Cardiac fibroblast (primary cell): ENCODE measurements at regions not wholly inside any gene's neighbourhood (a gene's known extent, or its start where the extent isn't known, plus 50 kb on each side); places are given as distances from the start of the nearest gene placed in this dataset.

Experiments
- DNase-seq, 2 donors: peaks; one replicate each; pipeline versions ENCODE4 v3.0.0 to v3.0.0-alpha.2; 2010; ENCODE audit warnings: low read depth in 2 of 2
- H3K4me3 ChIP-seq, 2 donors: replicated peaks in 1 of 2; 1 replicate in 1 of 2; 2 replicates in 1 of 2; pipeline ENCODE4 v1.5.1; 2011; ENCODE audit warnings: low read depth in 2 of 2, low read length in 2 of 2, mild to moderate bottlenecking in 2 of 2, moderate library complexity in 1 of 2
- CTCF ChIP-seq: IDR thresholded peaks from one replicate; pipeline ENCODE4 v1.5.1; 2011; ENCODE audit warnings: low read depth, mild to moderate bottlenecking, low read length, inconsistent platforms

DNA sequence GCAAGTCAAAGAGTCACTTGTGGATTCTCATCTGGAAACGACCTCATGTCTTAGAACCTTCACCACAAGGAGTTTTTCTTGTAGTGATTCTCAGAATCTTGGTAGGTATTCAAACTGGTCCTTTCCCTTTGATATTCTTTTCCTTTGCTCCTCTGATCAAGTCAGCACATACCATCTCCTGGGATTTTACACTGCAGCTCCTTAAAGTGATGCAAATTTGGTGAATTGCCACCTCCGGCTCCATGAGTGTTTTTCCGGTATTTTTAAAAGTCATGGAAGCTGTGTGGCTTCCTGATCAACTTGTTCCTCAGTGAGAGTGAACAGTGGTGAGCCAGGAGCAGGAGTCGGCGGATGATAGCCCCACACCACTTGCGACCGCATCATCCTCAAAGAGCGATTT lies 182.1 kb upstream of the DAB1 start:
- no peak for TF ChIP-seq CTCF

GRCh38 chr1:57603696-57604095 lies 179.8 kb upstream of the DAB1 start:
- H3K4me3 ChIP-seq, result no peak overlapping the region
- DNase-seq, result no peak
- no peak for TF ChIP-seq CTCF

More for the DNA sequence above, 182.1 kb upstream of the DAB1 start:
- H3K4me3 ChIP-seq, result no peak overlapping the region
- DNase-seq, result no peak

- no peak for DNase-seq
- H3K4me3 ChIP-seq, result no peak overlapping the region
- TF ChIP-seq CTCF, result no peak
Measured at GRCh38 chr1:57600424-57600823, 176.6 kb upstream of the DAB1 start.

GRCh38 chr1:57599236-57599994 lies 175.6 kb upstream of the DAB1 start:
- no peak overlapping the region for H3K4me3 ChIP-seq
- DNase-seq, result peak in 1 of 2 donors; percentile 38
- TF ChIP-seq CTCF, result no peak

GRCh38 chr1:57597036-57597435 lies 173.2 kb upstream of the DAB1 start:
- no peak for TF ChIP-seq CTCF
- H3K4me3 ChIP-seq, result no peak overlapping the region
- DNase-seq, result no peak

DNA sequence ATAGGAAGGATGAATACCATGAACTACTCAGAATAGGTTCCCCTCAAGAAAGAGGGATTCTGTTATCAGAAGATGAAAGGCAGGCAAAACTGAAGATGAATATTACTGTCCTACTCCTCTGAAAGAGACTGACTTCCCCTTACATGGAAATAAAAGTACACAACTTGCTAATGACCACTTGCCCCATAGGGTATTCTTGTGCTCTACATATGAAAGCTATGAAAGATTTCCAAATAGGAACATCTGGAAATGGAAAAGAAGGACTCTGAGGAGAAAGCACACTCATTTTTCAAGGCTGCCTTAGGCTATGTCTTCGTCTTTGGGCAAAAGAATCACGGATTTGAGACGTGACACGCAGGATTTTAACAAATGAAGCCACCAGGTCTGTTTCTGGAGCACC lies 170.1 kb upstream of the DAB1 start:
- TF ChIP-seq CTCF, result no peak
- no peak overlapping the region for H3K4me3 ChIP-seq

DNA sequence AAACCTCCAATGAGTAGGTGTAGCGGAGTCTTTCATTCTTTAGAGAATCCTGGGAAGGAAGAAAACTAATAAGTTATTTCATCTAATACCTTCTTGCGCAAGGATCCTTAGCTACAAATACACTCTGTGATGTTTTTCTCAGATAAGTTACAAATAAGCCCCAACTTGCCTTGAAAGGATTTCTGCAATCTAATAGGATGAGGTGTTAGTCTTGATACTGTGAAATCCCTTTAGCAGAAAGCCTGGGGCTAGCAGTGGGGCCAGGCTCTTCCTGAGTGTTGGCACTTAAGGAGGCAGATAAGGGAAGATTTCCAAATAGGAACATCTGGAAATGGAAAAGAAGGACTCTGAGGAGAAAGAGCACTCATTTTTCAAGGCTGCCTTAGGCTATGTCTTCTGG lies 168.0 kb upstream of the DAB1 start:
- DNase-seq, result no peak
- TF ChIP-seq CTCF, result no peak
- no peak overlapping the region for H3K4me3 ChIP-seq

More for the DNA sequence above, 170.1 kb upstream of the DAB1 start:
- no peak for DNase-seq
